ENCODE measurements at regions not wholly inside any gene's neighbourhood (a gene's known extent, or its start where the extent isn't known, plus 50 kb on each side); places are given as distances from the start of the nearest gene placed in this dataset.

GRCh38 chr6:3900744-3901336 lies 51.7 kb downstream of the FAM50B start:
- DNase-seq, result no peak
- Mint-ChIP-seq H3K27me3 (ENCODE audit: low read depth) (peaks cover 13% of the 10 kb centered on the region), H3K36me3 (ENCODE audit: insufficient read depth) (no peaks in the 10 kb centered on the region), H3K9me3 (no peaks in the 10 kb centered on the region), H3K4me1 (ENCODE audit: low read depth) (no peaks in the 10 kb centered on the region), H3K4me3 (no peak overlapping the region)
- no peak for ATAC-seq

GRCh38 chr6:3902871-3903648 lies 53.9 kb downstream of the FAM50B start:
- DNase-seq (no peak), ATAC-seq (no peak)
- Mint-ChIP-seq H3K4me3 (no peak overlapping the region), H3K4me1 (ENCODE audit: low read depth) (no peaks in the 10 kb centered on the region), H3K27me3 (ENCODE audit: low read depth) (peaks cover 19% of the 10 kb centered on the region), H3K9me3 (no peaks in the 10 kb centered on the region), H3K36me3 (ENCODE audit: insufficient read depth) (no peaks in the 10 kb centered on the region)

GRCh38 chr6:3904518-3904917 lies 55.3 kb downstream of the FAM50B start:
- Mint-ChIP-seq H3K4me1 (ENCODE audit: low read depth) (no peaks in the 10 kb centered on the region), H3K4me3 (no peak overlapping the region), H3K9me3 (no peaks in the 10 kb centered on the region), H3K36me3 (ENCODE audit: insufficient read depth) (no peaks in the 10 kb centered on the region), H3K27me3 (ENCODE audit: low read depth) (peaks cover 28% of the 10 kb centered on the region)
- DNase-seq (no peak), ATAC-seq (no peak)

- no peak overlapping the region for H3K4me3 Mint-ChIP-seq
- H3K36me3 Mint-ChIP-seq (ENCODE audit: insufficient read depth), result no peaks in the 10 kb centered on the region
- DNase-seq (no peak), ATAC-seq (no peak)
- H3K27me3 Mint-ChIP-seq (ENCODE audit: low read depth), result peaks cover 31% of the 10 kb centered on the region
- H3K9me3 Mint-ChIP-seq, result no peaks in the 10 kb centered on the region
- H3K4me1 Mint-ChIP-seq (ENCODE audit: low read depth), result no peaks in the 10 kb centered on the region
Measured at GRCh38 chr6:3905945-3906845, 57.0 kb downstream of the FAM50B start.

- Mint-ChIP-seq H3K27me3 (ENCODE audit: low read depth) (peaks cover 31% of the 10 kb centered on the region), H3K4me3 (no peak overlapping the region)
Measured at GRCh38 chr6:3906846-3907151, 57.6 kb downstream of the FAM50B start.

GRCh38 chr6:3908223-3908622 lies 59.0 kb downstream of the FAM50B start:
- peaks cover under 1% of the 10 kb centered on the region for H3K4me1 Mint-ChIP-seq (ENCODE audit: low read depth)
- DNase-seq (no peak), ATAC-seq (no peak)
- no peak overlapping the region for H3K4me3 Mint-ChIP-seq
- H3K9me3 Mint-ChIP-seq, result no peaks in the 10 kb centered on the region
- peaks cover 39% of the 10 kb centered on the region for H3K27me3 Mint-ChIP-seq (ENCODE audit: low read depth)
- H3K36me3 Mint-ChIP-seq (ENCODE audit: insufficient read depth), result no peaks in the 10 kb centered on the region

More at GRCh38 chr6:3906846-3907151, 57.6 kb downstream of the FAM50B start:
- no peak for ATAC-seq
- no peak for DNase-seq
- Mint-ChIP-seq H3K36me3 (ENCODE audit: insufficient read depth) (no peaks in the 10 kb centered on the region), H3K9me3 (no peaks in the 10 kb centered on the region), H3K4me1 (ENCODE audit: low read depth) (no peaks in the 10 kb centered on the region)

- H3K36me3 Mint-ChIP-seq (ENCODE audit: insufficient read depth), result no peaks in the 10 kb centered on the region
- ATAC-seq, result no peak
- no peak overlapping the region for H3K4me3 Mint-ChIP-seq
- no peaks in the 10 kb centered on the region for H3K9me3 Mint-ChIP-seq
- no peak for DNase-seq
- peaks cover 43% of the 10 kb centered on the region for H3K27me3 Mint-ChIP-seq (ENCODE audit: low read depth)
- H3K4me1 Mint-ChIP-seq (ENCODE audit: low read depth), result peaks cover 5% of the 10 kb centered on the region
Measured at GRCh38 chr6:3908961-3909360, 59.8 kb downstream of the FAM50B start.

- H3K36me3 Mint-ChIP-seq (ENCODE audit: insufficient read depth), result no peaks in the 10 kb centered on the region
- peaks cover 48% of the 10 kb centered on the region for H3K27me3 Mint-ChIP-seq (ENCODE audit: low read depth)
- DNase-seq, result no peak
- ATAC-seq, result no peak
- no peak overlapping the region for H3K4me3 Mint-ChIP-seq
- H3K4me1 Mint-ChIP-seq (ENCODE audit: low read depth), result peaks cover 16% of the 10 kb centered on the region
- H3K9me3 Mint-ChIP-seq, result no peaks in the 10 kb centered on the region
Measured at GRCh38 chr6:3910106-3910663, 61.0 kb downstream of the FAM50B start.

- H3K36me3 Mint-ChIP-seq (ENCODE audit: insufficient read depth), result no peaks in the 10 kb centered on the region
- H3K9me3 Mint-ChIP-seq, result no peaks in the 10 kb centered on the region
- DNase-seq, result no peak
- H3K27me3 Mint-ChIP-seq (ENCODE audit: low read depth), result peaks cover 44% of the 10 kb centered on the region
- H3K4me3 Mint-ChIP-seq, result no peak overlapping the region
- peaks cover 26% of the 10 kb centered on the region for H3K4me1 Mint-ChIP-seq (ENCODE audit: low read depth)
- ATAC-seq, result no peak
Measured at GRCh38 chr6:3911130-3911529, 62.0 kb downstream of the FAM50B start.

GRCh38 chr6:3911614-3912336 lies 62.6 kb downstream of the FAM50B start:
- ATAC-seq, result no peak
- H3K4me1 Mint-ChIP-seq (ENCODE audit: low read depth), result peaks cover 30% of the 10 kb centered on the region
- H3K9me3 Mint-ChIP-seq, result no peaks in the 10 kb centered on the region
- peaks cover 41% of the 10 kb centered on the region for H3K27me3 Mint-ChIP-seq (ENCODE audit: low read depth)
- no peaks in the 10 kb centered on the region for H3K36me3 Mint-ChIP-seq (ENCODE audit: insufficient read depth)
- H3K4me3 Mint-ChIP-seq, result no peak overlapping the region
- no peak for DNase-seq

GRCh38 chr6:3912361-3913076 lies 63.3 kb downstream of the FAM50B start:
- Mint-ChIP-seq H3K9me3 (no peaks in the 10 kb centered on the region), H3K27me3 (ENCODE audit: low read depth) (peaks cover 39% of the 10 kb centered on the region), H3K4me1 (ENCODE audit: low read depth) (peaks cover 32% of the 10 kb centered on the region), H3K4me3 (no peak overlapping the region), H3K36me3 (ENCODE audit: insufficient read depth) (no peaks in the 10 kb centered on the region)
- DNase-seq (no peak), ATAC-seq (no peak)

- H3K27me3 Mint-ChIP-seq (ENCODE audit: low read depth), result peaks cover 39% of the 10 kb centered on the region
- no peaks in the 10 kb centered on the region for H3K36me3 Mint-ChIP-seq (ENCODE audit: insufficient read depth)
- ATAC-seq, result no peak
- peaks cover 32% of the 10 kb centered on the region for H3K4me1 Mint-ChIP-seq (ENCODE audit: low read depth)
- DNase-seq, result no peak
- H3K9me3 Mint-ChIP-seq, result no peaks in the 10 kb centered on the region
- no peak overlapping the region for H3K4me3 Mint-ChIP-seq
Measured at GRCh38 chr6:3913077-3913957, 64.1 kb downstream of the FAM50B start.

GRCh38 chr6:3913958-3914337 lies 64.8 kb downstream of the FAM50B start:
- H3K4me1 Mint-ChIP-seq (ENCODE audit: low read depth), result peaks cover 32% of the 10 kb centered on the region
- H3K27me3 Mint-ChIP-seq (ENCODE audit: low read depth), result peaks cover 36% of the 10 kb centered on the region
- no peaks in the 10 kb centered on the region for H3K9me3 Mint-ChIP-seq
- DNase-seq, result no peak
- no peak overlapping the region for H3K4me3 Mint-ChIP-seq
- no peak for ATAC-seq
- no peaks in the 10 kb centered on the region for H3K36me3 Mint-ChIP-seq (ENCODE audit: insufficient read depth)

Data from activated T-cell treated with anti-CD3 and anti-CD28 coated beads, Interleukin-2, amount 50 U/mL, for 4 hours (primary cell).